HG03045 (cell line): ENCODE measurements at regions not wholly inside any gene's neighbourhood (a gene's known extent, or its start where the extent isn't known, plus 50 kb on each side); places are given as distances from the start of the nearest gene placed in this dataset.
"Not testable (repeated sequence)": the region's sequence is repeated elsewhere in the genome, so short reads cannot be mapped to it uniquely, and the experiment has no call there.

Experiments
- ATAC-seq: cut with Tn5 transposase; IDR thresholded peaks from one replicate; pipeline ENCODE4 v1.9.1; 2021; ENCODE audit warnings: mild to moderate bottlenecking, moderate library complexity; ENCODE audit not compliant: unreplicated experiment

GRCh38 chr21:28311411-28312190 is 681.1 kb downstream of the LTN1 start:
- no peak for ATAC-seq

- no peak for ATAC-seq
These were observed 682.0 kb downstream of the LTN1 start for GRCh38 chr21:28310711-28311110.

- no peak for ATAC-seq
These were observed 682.4 kb downstream of the LTN1 start for GRCh38 chr21:28310171-28310685.

DNA sequence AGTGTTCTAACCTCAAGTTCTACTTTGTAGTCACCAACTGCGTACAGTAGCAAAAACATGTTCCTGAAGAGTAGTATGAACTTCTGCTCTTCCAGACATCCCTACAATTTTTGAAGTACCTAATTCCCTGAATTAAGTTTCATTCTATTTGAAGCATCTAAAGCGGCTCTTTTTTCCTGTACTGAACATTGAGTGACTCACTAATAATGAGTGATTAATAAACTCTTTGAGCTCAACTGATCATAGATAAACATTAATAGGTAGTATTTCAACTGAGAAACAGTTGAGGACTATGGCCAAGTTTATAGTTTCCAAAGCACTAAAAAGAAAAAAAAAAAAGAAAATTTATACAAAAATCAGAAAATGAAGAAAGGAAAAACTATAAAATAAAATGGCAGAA is 683.1 kb downstream of the LTN1 start:
- no peak for ATAC-seq

GRCh38 chr21:28308516-28308915 is 684.2 kb downstream of the LTN1 start:
- ATAC-seq, result no peak

DNA sequence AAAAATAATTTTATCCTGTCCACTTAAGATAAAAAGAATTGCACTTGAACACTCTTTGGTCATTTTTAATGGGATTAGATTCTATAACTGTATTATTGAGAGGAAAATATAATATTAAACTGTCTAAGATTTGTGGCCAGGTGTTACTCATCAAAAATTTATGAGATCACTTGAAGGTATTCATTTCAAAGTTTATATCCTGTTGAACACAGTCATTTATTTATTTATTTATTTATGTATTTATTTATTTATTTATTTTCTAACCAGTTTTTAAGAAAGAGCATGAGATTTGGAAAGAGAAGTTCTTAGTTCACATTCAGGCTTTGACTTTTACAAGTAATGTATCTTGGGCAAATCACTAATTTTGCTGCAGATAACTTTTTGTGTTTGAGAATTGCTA is 692.7 kb downstream of the LTN1 start:
- ATAC-seq, result no peak

GRCh38 chr21:28298251-28298672 is 694.4 kb downstream of the LTN1 start:
- no peak for ATAC-seq

GRCh38 chr21:28294051-28294450 is 698.6 kb downstream of the LTN1 start:
- no peak for ATAC-seq

DNA sequence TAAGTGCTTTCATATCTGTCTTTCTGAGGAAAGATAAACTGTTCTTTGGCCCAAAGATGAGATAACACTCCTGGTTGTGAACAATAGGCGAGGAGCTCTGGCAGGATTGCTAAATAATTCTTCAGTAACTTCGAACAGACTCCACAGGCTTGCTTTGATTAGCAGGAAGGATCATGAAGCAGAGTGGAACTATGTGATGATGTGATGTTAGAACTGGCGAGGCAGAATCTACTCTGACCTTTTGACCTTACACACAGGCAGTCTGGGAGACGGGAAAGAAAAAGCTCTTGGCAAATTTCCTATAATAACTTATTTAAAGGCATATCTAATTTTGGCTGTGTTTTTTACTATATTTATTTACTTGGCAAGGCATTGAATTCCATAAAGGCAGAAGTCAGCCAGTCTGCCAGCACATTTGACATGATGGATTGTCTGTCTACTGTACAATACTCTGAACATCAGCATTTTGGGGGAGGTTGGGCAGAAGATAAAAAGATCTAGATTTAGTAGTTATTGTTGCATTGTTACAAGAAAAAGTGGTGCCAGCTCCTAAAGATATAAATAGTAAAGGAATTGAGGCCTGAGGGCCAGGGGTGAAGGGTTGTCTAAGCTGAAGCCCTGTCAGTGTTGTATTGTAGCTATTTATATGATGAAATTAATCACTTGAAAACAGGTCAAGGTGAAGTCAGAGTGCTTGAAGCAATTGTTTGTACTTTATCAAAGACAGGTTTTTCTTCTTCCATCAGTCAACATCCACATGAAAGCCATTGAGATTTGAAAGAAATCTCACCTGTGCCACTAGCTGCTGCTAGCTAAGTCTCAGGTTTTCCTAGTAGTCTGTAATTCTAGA is 708.8 kb downstream of the LTN1 start:
- no peak for ATAC-seq

- ATAC-seq, result no peak
These were observed 709.8 kb downstream of the LTN1 start for GRCh38 chr21:28282833-28283232.

DNA sequence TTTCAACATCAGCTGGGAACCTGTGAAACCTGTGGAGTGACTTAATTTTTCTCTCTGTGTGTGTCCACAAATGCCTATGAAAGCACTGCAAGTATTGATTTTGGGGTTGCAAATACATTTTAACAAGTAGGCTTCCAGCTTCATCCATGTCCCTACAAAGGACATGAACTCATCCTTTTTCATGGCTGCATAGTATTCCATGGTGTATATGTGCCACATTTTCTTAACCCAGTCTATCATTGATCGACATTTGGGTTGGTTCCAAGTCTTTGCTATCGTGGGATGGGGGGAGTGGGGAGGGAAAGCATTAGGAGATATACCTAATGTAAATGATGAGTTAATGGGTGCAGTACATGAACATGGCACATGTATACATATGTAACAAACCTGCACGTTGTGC is 711.3 kb downstream of the LTN1 start:
- ATAC-seq, result not testable (repeated sequence)

GRCh38 chr21:28280611-28281010 is 712.1 kb downstream of the LTN1 start:
- ATAC-seq, result no peak

GRCh38 chr21:28277324-28277723 is 715.4 kb downstream of the LTN1 start:
- no peak for ATAC-seq

DNA sequence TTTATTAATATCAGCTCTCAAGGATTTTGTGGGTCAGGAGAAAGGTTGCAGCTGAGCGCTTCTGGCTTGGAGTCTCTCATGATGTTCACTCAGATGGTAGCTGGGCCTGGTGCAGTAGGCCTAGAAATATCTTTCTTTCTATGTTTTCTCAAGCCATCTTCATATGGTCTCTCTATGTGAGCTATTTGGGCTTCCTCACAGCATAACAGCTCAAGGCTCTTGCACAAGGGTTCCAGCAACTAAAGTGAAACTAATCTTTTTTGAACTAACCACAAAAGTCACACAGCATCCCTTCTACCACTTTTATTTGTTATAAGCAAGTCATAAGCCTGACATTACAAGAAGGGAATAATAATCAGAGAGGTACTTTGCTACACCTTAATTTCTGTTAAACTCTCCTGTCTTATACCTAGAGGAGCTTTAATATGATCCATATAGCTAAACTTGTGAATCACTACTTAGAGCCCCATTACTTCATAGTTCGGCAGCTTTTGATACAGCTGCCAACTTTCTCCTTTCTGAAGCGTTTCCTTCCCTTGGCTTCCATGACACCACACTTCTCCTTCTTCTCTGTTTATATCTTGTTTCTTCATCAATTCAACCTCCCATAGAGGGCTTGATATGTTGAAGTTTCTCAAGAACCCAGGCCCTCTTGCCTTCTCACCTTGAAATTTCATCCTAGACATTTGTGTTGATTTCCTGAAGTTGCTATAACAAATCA is 720.2 kb downstream of the LTN1 start:
- no peak for ATAC-seq

- no peak for ATAC-seq
These were observed 723.5 kb downstream of the LTN1 start for GRCh38 chr21:28269173-28269572.

DNA sequence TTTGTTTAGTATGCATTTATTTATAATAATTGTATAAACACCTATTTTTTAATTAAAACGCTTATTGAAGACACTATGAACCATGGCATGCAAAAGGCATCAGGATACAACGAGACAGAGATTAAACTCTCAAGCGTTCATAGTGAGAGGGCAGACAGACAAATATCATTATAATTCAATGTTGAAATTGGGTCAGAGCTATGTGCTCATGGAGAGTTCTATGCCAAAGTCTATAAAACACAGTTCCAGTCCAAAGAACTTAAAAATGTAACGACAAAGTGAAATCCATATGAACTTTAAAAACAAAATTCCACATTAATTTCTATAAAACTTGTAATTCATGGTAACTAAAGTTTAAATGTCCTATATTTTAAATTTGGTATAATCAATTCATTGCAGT is 724.0 kb downstream of the LTN1 start:
- no peak for ATAC-seq

GRCh38 chr21:28267449-28267848 is 725.2 kb downstream of the LTN1 start:
- no peak for ATAC-seq

DNA sequence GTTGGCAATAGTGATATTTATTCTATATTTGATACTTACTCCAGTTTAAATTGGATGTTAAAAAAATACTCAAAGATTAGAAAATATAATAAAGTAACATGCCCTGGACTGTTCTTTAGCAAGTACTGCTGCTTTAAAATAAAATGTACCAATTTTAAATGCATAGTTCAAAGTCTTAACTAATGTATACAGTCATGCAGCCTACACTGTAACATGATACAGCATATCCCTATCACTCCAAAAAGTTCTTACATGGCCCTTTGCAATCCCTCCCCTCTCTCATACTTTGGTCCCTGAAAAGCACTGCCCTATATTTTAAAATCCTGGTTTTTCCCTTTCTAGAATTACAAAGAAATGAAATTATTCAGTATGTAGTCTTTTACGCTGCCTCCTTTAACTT is 726.6 kb downstream of the LTN1 start:
- ATAC-seq, result no peak

GRCh38 chr21:28263974-28264373 is 728.7 kb downstream of the LTN1 start:
- ATAC-seq, result no peak

- ATAC-seq, result no peak
These were observed 731.4 kb downstream of the LTN1 start for GRCh38 chr21:28261298-28261697.

- ATAC-seq, result no peak
These were observed 735.4 kb downstream of the LTN1 start for GRCh38 chr21:28257276-28257675.
